ENCODE measurements at regions not wholly inside any gene's neighbourhood (a gene's known extent, or its start where the extent isn't known, plus 50 kb on each side); places are given as distances from the start of the nearest gene placed in this dataset.

DNA sequence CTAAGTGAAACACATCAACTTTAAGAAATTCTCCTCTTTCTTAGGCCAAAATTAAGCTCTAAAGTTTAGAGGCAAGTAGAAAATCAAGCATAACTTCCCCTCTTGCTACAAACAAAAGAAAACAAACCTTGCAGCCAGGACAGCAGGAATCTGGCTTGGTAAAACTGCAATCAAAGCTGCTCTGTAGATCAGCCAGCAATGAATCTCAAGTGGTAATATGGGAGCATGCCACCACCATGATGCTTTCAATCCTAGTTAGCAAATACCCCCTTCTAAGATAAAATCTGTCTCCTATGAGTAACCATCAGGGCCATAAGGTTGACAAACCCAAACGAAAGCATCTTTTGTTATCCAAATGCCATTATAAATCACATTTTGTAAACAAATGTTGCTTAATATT, 208.3 kb upstream of the PLSCR5 start:
- ChIA-PET CTCF (interaction anchor here (1.4 kb wide), 1 partner anchor 378 kb away, joined by 3 read pairs; no protein-coding TSS in a partner anchor), RAD21 (ENCODE audit: unreplicated experiment) (no interaction called here), SMC1A (ENCODE audit: uncharacterized antibody, unreplicated experiment) (interaction anchor here (0.7 kb wide), 1 partner anchor 1263 kb away, joined by 3 read pairs; no protein-coding TSS in a partner anchor), POLR2A (no interaction called here)
- WGBS (ENCODE audit: insufficient coverage, insufficient replicate concordance, low lambda C conversion rate, missing lambda C conversion rate) = 0% methylated on average over 1 of the region's 1 CpG
- in situ Hi-C loops (cut with MboI) = no loop called here
- FAIRE-seq (no peak), ATAC-seq (no peak), DNase-seq (ENCODE audit: low read depth, low spot score) (no peak)
- H3K36me3 ChIP-seq (ENCODE audit: control insufficient read depth in 2 of 2, insufficient read depth in 2 of 2, low read length in 1 of 2) = no peaks in the 10 kb centered on the region
- no peak overlapping the region for H3K4me3 ChIP-seq
- H3K9me3 ChIP-seq (replicated peaks; ENCODE audit: control insufficient read depth, insufficient read depth, low read length) = no peaks in the 10 kb centered on the region
- no peak overlapping the region for H2AFZ ChIP-seq (ENCODE audit: control insufficient read depth, low read depth, low read length)
- H3K4me2 ChIP-seq (ENCODE audit: control insufficient read depth, insufficient read depth) = no peak overlapping the region
- intact Hi-C loops (cut with micrococcal nuclease; ENCODE audit: unreplicated experiment) = no loop called here
- no peaks in the 10 kb centered on the region for H3K27me3 ChIP-seq (replicated peaks in 1 of 2; ENCODE audit: control insufficient read depth in 2 of 2, insufficient read depth in 2 of 2, low read length in 1 of 2)
- no peak overlapping the region for H3K9ac ChIP-seq (ENCODE audit: control insufficient read depth, insufficient read depth, low read length)
- H4K20me1 ChIP-seq (ENCODE audit: control insufficient read depth, insufficient read depth) = no peaks in the 10 kb centered on the region
- H3K27ac ChIP-seq (ENCODE audit: control insufficient read depth, insufficient read depth) = no peak overlapping the region
- H3K4me1 ChIP-seq (ENCODE audit: control insufficient read depth, insufficient read depth, low read length) = no peaks in the 10 kb centered on the region
- TF ChIP-seq BACH1 (IDR thresholded peaks at IDR 0.05; ENCODE audit: borderline replicate concordance) = no peak
- no peak for TF ChIP-seq ETV6 (conservative IDR thresholded peaks at IDR 0.05 in 1 of 2, IDR thresholded peaks at IDR 0.05 in 1 of 2; ENCODE audit: borderline replicate concordance in 1 of 2, low read depth in 1 of 2)
- no peak for TF ChIP-seq JUNB (IDR thresholded peaks at IDR 0.05)
- TF ChIP-seq, protein P1, sequence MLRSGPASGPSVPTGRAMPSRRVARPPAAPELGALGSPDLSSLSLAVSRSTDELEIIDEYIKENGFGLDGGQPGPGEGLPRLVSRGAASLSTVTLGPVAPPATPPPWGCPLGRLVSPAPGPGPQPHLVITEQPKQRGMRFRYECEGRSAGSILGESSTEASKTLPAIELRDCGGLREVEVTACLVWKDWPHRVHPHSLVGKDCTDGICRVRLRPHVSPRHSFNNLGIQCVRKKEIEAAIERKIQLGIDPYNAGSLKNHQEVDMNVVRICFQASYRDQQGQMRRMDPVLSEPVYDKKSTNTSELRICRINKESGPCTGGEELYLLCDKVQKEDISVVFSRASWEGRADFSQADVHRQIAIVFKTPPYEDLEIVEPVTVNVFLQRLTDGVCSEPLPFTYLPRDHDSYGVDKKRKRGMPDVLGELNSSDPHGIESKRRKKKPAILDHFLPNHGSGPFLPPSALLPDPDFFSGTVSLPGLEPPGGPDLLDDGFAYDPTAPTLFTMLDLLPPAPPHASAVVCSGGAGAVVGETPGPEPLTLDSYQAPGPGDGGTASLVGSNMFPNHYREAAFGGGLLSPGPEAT (IDR thresholded peaks at IDR 0.05; ENCODE audit: low read depth) = no peak
- no peak for TF ChIP-seq CHD4 (IDR thresholded peaks at IDR 0.05)
- BruUV-seq (replicated peaks) = no TSS peak
- no peaks in the 10 kb centered on the region for H3K79me2 ChIP-seq (ENCODE audit: control insufficient read depth, insufficient read depth, low read length)

DNA sequence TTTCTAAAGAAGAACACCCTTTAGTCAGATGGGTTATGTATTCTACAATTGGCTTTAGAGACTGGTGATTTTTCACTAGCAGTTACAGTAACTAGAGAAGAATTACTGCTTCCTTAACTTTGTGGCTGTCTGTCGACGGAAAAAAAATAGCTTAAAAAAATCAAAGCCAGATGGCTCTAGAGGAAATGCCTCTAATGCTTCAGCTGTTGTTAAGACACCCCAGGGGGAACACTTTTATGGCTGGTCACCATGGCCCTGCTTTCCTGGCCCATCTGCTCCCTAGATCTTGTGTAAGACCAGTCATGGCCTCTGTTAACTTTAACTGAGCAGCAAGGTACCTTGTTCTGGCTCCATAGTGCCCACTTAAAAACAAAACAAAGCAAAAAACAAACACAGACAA, 198.6 kb upstream of the PLSCR5 start:
- no peaks in the 10 kb centered on the region for H3K36me3 ChIP-seq (ENCODE audit: control insufficient read depth in 2 of 2, insufficient read depth in 2 of 2, low read length in 1 of 2)
- ChIA-PET RAD21 (ENCODE audit: unreplicated experiment) (no interaction called here), SMC1A (ENCODE audit: uncharacterized antibody, unreplicated experiment) (no interaction called here), CTCF (no interaction called here), POLR2A (no interaction called here)
- WGBS (ENCODE audit: insufficient coverage, insufficient replicate concordance, low lambda C conversion rate, missing lambda C conversion rate) = 0% methylated on average over 2 of the region's 2 CpGs
- no peak overlapping the region for H3K4me3 ChIP-seq
- no peak overlapping the region for H3K9ac ChIP-seq (ENCODE audit: control insufficient read depth, insufficient read depth, low read length)
- no peaks in the 10 kb centered on the region for H4K20me1 ChIP-seq (ENCODE audit: control insufficient read depth, insufficient read depth)
- DNase-seq (ENCODE audit: low read depth, low spot score) (no peak), ATAC-seq (no peak), FAIRE-seq (no peak)
- H2AFZ ChIP-seq (ENCODE audit: control insufficient read depth, low read depth, low read length) = no peak overlapping the region
- no TSS peak for BruUV-seq (replicated peaks)
- no peaks in the 10 kb centered on the region for H3K4me1 ChIP-seq (ENCODE audit: control insufficient read depth, insufficient read depth, low read length)
- H3K27ac ChIP-seq (ENCODE audit: control insufficient read depth, insufficient read depth) = no peak overlapping the region
- H3K79me2 ChIP-seq (ENCODE audit: control insufficient read depth, insufficient read depth, low read length) = no peaks in the 10 kb centered on the region
- H3K27me3 ChIP-seq (replicated peaks in 1 of 2; ENCODE audit: control insufficient read depth in 2 of 2, insufficient read depth in 2 of 2, low read length in 1 of 2) = no peaks in the 10 kb centered on the region
- no peaks in the 10 kb centered on the region for H3K9me3 ChIP-seq (replicated peaks; ENCODE audit: control insufficient read depth, insufficient read depth, low read length)
- intact Hi-C loops (cut with micrococcal nuclease; ENCODE audit: unreplicated experiment) (no loop called here), in situ Hi-C loops (cut with MboI) (no loop called here)
- H3K4me2 ChIP-seq (ENCODE audit: control insufficient read depth, insufficient read depth) = no peak overlapping the region
- TF ChIP-seq MXI1 (IDR thresholded peaks at IDR 0.05; ENCODE audit: low read depth, low read length) = no peak
- TF ChIP-seq KLF5 (IDR thresholded peaks at IDR 0.05; ENCODE audit: partially characterized antibody) = no peak
- no peak for TF ChIP-seq WRNIP1 (IDR thresholded peaks at IDR 0.05; ENCODE audit: borderline replicate concordance, low read depth, low read length)
- TF ChIP-seq IKZF1 (conservative IDR thresholded peaks at IDR 0.05) = no peak
- TF ChIP-seq FOS (IDR thresholded peaks at IDR 0.05; ENCODE audit: borderline replicate concordance, extremely low read depth, insufficient read length) = no peak
- TF ChIP-seq CREM (IDR thresholded peaks at IDR 0.05; ENCODE audit: low read depth) = no peak
- no peak for TF ChIP-seq EP300 (IDR thresholded peaks at IDR 0.05; ENCODE audit: borderline replicate concordance in 1 of 2, control insufficient read depth in 1 of 2, low read depth in 2 of 2, low read length in 2 of 2)
- no peak for TF ChIP-seq TAF1 (IDR thresholded peaks at IDR 0.05; ENCODE audit: borderline replicate concordance, low read depth, low read length)
- TF ChIP-seq, protein P2, sequence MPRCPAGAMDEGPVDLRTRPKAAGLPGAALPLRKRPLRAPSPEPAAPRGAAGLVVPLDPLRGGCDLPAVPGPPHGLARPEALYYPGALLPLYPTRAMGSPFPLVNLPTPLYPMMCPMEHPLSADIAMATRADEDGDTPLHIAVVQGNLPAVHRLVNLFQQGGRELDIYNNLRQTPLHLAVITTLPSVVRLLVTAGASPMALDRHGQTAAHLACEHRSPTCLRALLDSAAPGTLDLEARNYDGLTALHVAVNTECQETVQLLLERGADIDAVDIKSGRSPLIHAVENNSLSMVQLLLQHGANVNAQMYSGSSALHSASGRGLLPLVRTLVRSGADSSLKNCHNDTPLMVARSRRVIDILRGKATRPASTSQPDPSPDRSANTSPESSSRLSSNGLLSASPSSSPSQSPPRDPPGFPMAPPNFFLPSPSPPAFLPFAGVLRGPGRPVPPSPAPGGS (IDR thresholded peaks at IDR 0.05; ENCODE audit: borderline replicate concordance, insufficient read depth, low read depth, low read length, poor library complexity, severe bottlenecking) = no peak
- no peak for TF ChIP-seq KAT2A (conservative IDR thresholded peaks at IDR 0.05; ENCODE audit: control insufficient read depth, low read depth, low read length)
